Effector memory CD8-positive, alpha-beta T cell (primary cell): ENCODE measurements at regions not wholly inside any gene's neighbourhood (a gene's known extent, or its start where the extent isn't known, plus 50 kb on each side); places are given as distances from the start of the nearest gene placed in this dataset.

ENCODE experiments used
- ATAC-seq: fragments of 150-1000 bp; cut with Tn5 transposase; replicated peaks from 2 replicates; pipeline ENCODE4 v1.10.0; 2021; ENCODE audit warnings: mild to moderate bottlenecking, moderate library complexity
- DNase-seq, 3 experiments: peaks; one replicate each; pipeline ENCODE4 v3.0.0; 2021
- H3K27ac Mint-ChIP-seq, 2 donors: one replicate each; pipeline ENCODE4 v1.8.0; 2022; ENCODE audit warnings: mild to moderate bottlenecking in 2 of 2, mixed read lengths in 2 of 2, moderate library complexity in 2 of 2
- H3K27me3 Mint-ChIP-seq, 2 donors: one replicate each; pipeline ENCODE4 v1.8.0; 2022; ENCODE audit warnings: mixed read lengths in 2 of 2
- H3K36me3 Mint-ChIP-seq: one replicate; pipeline ENCODE4 v1.8.0; 2022; ENCODE audit warnings: mild to moderate bottlenecking, moderate library complexity, mixed read lengths; ENCODE audit not compliant: insufficient read depth
- H3K4me1 Mint-ChIP-seq, 2 donors: one replicate each; pipeline ENCODE4 v1.8.0; 2022; ENCODE audit warnings: low read depth in 2 of 2, mixed read lengths in 2 of 2
- H3K4me3 Mint-ChIP-seq, 2 donors: one replicate each; pipeline ENCODE4 v1.8.0; 2022; ENCODE audit warnings: mild to moderate bottlenecking in 2 of 2, mixed read lengths in 2 of 2, moderate library complexity in 2 of 2
- H3K9me3 Mint-ChIP-seq, 2 donors: one replicate each; pipeline ENCODE4 v1.8.0; 2022; ENCODE audit warnings: mixed read lengths in 2 of 2

- no peak overlapping the region for H3K27ac Mint-ChIP-seq
- H3K27me3 Mint-ChIP-seq, result peaks cover 30 to 33% of the 10 kb centered on the region in 2 donors
- DNase-seq, result no peak
- ATAC-seq, result no peak
- H3K4me1 Mint-ChIP-seq, result no peaks in the 10 kb centered on the region
- no peaks in the 10 kb centered on the region for H3K36me3 Mint-ChIP-seq
- no peak overlapping the region for H3K4me3 Mint-ChIP-seq
- H3K9me3 Mint-ChIP-seq, result no peaks in the 10 kb centered on the region
Measured at GRCh38 chr16:80300876-80301275, 239.9 kb upstream of the DYNLRB2 start.

GRCh38 chr16:80300456-80300855 lies 240.3 kb upstream of the DYNLRB2 start:
- no peak for ATAC-seq
- no peak for DNase-seq
- H3K9me3 Mint-ChIP-seq, result no peaks in the 10 kb centered on the region
- H3K4me1 Mint-ChIP-seq, result no peaks in the 10 kb centered on the region
- H3K27me3 Mint-ChIP-seq, result peaks cover 32 to 34% of the 10 kb centered on the region in 2 donors
- no peak overlapping the region for H3K4me3 Mint-ChIP-seq
- no peaks in the 10 kb centered on the region for H3K36me3 Mint-ChIP-seq
- H3K27ac Mint-ChIP-seq, result no peak overlapping the region

- Mint-ChIP-seq H3K27ac (no peak overlapping the region), H3K27me3 (peaks cover 32 to 37% of the 10 kb centered on the region in 2 donors), H3K9me3 (no peaks in the 10 kb centered on the region), H3K4me1 (no peaks in the 10 kb centered on the region), H3K4me3 (no peak overlapping the region), H3K36me3 (no peaks in the 10 kb centered on the region)
- ATAC-seq, result no peak
- DNase-seq, result no peak
Measured at GRCh38 chr16:80299416-80299815, 241.4 kb upstream of the DYNLRB2 start.

GRCh38 chr16:80298676-80299075 lies 242.1 kb upstream of the DYNLRB2 start:
- DNase-seq (no peak), ATAC-seq (no peak)
- Mint-ChIP-seq H3K27me3 (peaks cover 28 to 30% of the 10 kb centered on the region in 2 donors), H3K9me3 (no peaks in the 10 kb centered on the region), H3K4me1 (no peaks in the 10 kb centered on the region), H3K36me3 (no peaks in the 10 kb centered on the region), H3K4me3 (no peak overlapping the region), H3K27ac (no peak overlapping the region)

- DNase-seq, result no peak
- Mint-ChIP-seq H3K4me3 (no peak overlapping the region), H3K4me1 (no peaks in the 10 kb centered on the region), H3K36me3 (no peaks in the 10 kb centered on the region), H3K9me3 (no peaks in the 10 kb centered on the region), H3K27ac (no peak overlapping the region), H3K27me3 (peaks cover 27 to 32% of the 10 kb centered on the region in 2 donors)
- ATAC-seq, result no peak
Measured at GRCh38 chr16:80296034-80296433, 244.8 kb upstream of the DYNLRB2 start.

GRCh38 chr16:80294172-80294571 lies 246.6 kb upstream of the DYNLRB2 start:
- ATAC-seq, result no peak
- no peak for DNase-seq
- no peaks in the 10 kb centered on the region for H3K4me1 Mint-ChIP-seq
- no peaks in the 10 kb centered on the region for H3K36me3 Mint-ChIP-seq
- no peaks in the 10 kb centered on the region for H3K9me3 Mint-ChIP-seq
- H3K27me3 Mint-ChIP-seq, result peaks cover 27 to 45% of the 10 kb centered on the region in 2 donors
- no peak overlapping the region for H3K4me3 Mint-ChIP-seq
- H3K27ac Mint-ChIP-seq, result no peak overlapping the region

GRCh38 chr16:80288616-80289015 lies 252.2 kb upstream of the DYNLRB2 start:
- H3K27ac Mint-ChIP-seq, result no peak overlapping the region
- no peaks in the 10 kb centered on the region for H3K9me3 Mint-ChIP-seq
- DNase-seq (no peak), ATAC-seq (no peak)
- H3K27me3 Mint-ChIP-seq, result peaks cover 23 to 33% of the 10 kb centered on the region in 2 donors
- no peak overlapping the region for H3K4me3 Mint-ChIP-seq
- H3K36me3 Mint-ChIP-seq, result no peaks in the 10 kb centered on the region
- no peaks in the 10 kb centered on the region for H3K4me1 Mint-ChIP-seq

GRCh38 chr16:80287674-80288073 lies 253.1 kb upstream of the DYNLRB2 start:
- DNase-seq (no peak), ATAC-seq (no peak)
- H3K4me3 Mint-ChIP-seq, result no peak overlapping the region
- no peak overlapping the region for H3K27ac Mint-ChIP-seq
- no peaks in the 10 kb centered on the region for H3K9me3 Mint-ChIP-seq
- peaks cover 32 to 34% of the 10 kb centered on the region in 2 donors for H3K27me3 Mint-ChIP-seq
- no peaks in the 10 kb centered on the region for H3K36me3 Mint-ChIP-seq
- H3K4me1 Mint-ChIP-seq, result no peaks in the 10 kb centered on the region

GRCh38 chr16:80285104-80285503 lies 255.7 kb upstream of the DYNLRB2 start:
- no peaks in the 10 kb centered on the region for H3K4me1 Mint-ChIP-seq
- no peaks in the 10 kb centered on the region for H3K36me3 Mint-ChIP-seq
- ATAC-seq, result no peak

GRCh38 chr16:80283466-80284392 lies 257.1 kb upstream of the DYNLRB2 start:
- H3K36me3 Mint-ChIP-seq, result no peaks in the 10 kb centered on the region
- no peak overlapping the region for H3K4me3 Mint-ChIP-seq
- H3K4me1 Mint-ChIP-seq, result no peaks in the 10 kb centered on the region
- ATAC-seq (no peak), DNase-seq (no peak)
- H3K27ac Mint-ChIP-seq, result no peak overlapping the region
- H3K9me3 Mint-ChIP-seq, result no peaks in the 10 kb centered on the region
- peaks cover 34 to 44% of the 10 kb centered on the region in 2 donors for H3K27me3 Mint-ChIP-seq

More at GRCh38 chr16:80285104-80285503, 255.7 kb upstream of the DYNLRB2 start:
- Mint-ChIP-seq H3K9me3 (no peaks in the 10 kb centered on the region), H3K27ac (no peak overlapping the region), H3K4me3 (no peak overlapping the region), H3K27me3 (peaks cover 27 to 37% of the 10 kb centered on the region in 2 donors)
- no peak for DNase-seq

- Mint-ChIP-seq H3K27ac (no peak overlapping the region), H3K4me1 (no peaks in the 10 kb centered on the region), H3K36me3 (no peaks in the 10 kb centered on the region), H3K9me3 (no peaks in the 10 kb centered on the region), H3K27me3 (peaks cover 45 to 56% of the 10 kb centered on the region in 2 donors), H3K4me3 (no peak overlapping the region)
- no peak for DNase-seq
- ATAC-seq, result no peak
Measured at GRCh38 chr16:80280557-80280956, 260.2 kb upstream of the DYNLRB2 start.

GRCh38 chr16:80279656-80280055 lies 261.1 kb upstream of the DYNLRB2 start:
- ATAC-seq, result no peak
- Mint-ChIP-seq H3K27ac (no peak overlapping the region), H3K27me3 (peaks cover 46 to 59% of the 10 kb centered on the region in 2 donors), H3K4me3 (no peak overlapping the region), H3K9me3 (no peaks in the 10 kb centered on the region), H3K36me3 (no peaks in the 10 kb centered on the region), H3K4me1 (no peaks in the 10 kb centered on the region)
- DNase-seq, result no peak

GRCh38 chr16:80277182-80277581 lies 263.6 kb upstream of the DYNLRB2 start:
- ATAC-seq (no peak), DNase-seq (no peak)
- Mint-ChIP-seq H3K36me3 (no peaks in the 10 kb centered on the region), H3K9me3 (no peaks in the 10 kb centered on the region), H3K27me3 (peaks cover 46 to 59% of the 10 kb centered on the region in 2 donors), H3K27ac (no peak overlapping the region), H3K4me3 (no peak overlapping the region), H3K4me1 (no peaks in the 10 kb centered on the region)

- DNase-seq (no peak), ATAC-seq (no peak)
- H3K9me3 Mint-ChIP-seq, result no peaks in the 10 kb centered on the region
- H3K27ac Mint-ChIP-seq, result no peak overlapping the region
- H3K27me3 Mint-ChIP-seq, result peaks cover 43 to 59% of the 10 kb centered on the region in 2 donors
- no peaks in the 10 kb centered on the region for H3K4me1 Mint-ChIP-seq
- H3K36me3 Mint-ChIP-seq, result no peaks in the 10 kb centered on the region
- H3K4me3 Mint-ChIP-seq, result no peak overlapping the region
Measured at GRCh38 chr16:80274576-80275191, 266.1 kb upstream of the DYNLRB2 start.
